Ureter (tissue), 1 donor: ENCODE measurements at regions not wholly inside any gene's neighbourhood (a gene's known extent, or its start where the extent isn't known, plus 50 kb on each side); places are given as distances from the start of the nearest gene placed in this dataset.

Experiments
- DNase-seq: peaks from one replicate; pipeline ENCODE4 v3.0.0-alpha.2; 2020; ENCODE audit warnings: low spot score
- donor health status: DM: yes; HTN: yes; CAD: no.

GRCh38 chr17:33514369-33514768 lies 221.3 kb upstream of the ASIC2 start:
- DNase-seq = no peak

GRCh38 chr17:33515974-33516373 lies 222.9 kb upstream of the ASIC2 start:
- DNase-seq = no peak

GRCh38 chr17:33516645-33517044 lies 223.6 kb upstream of the ASIC2 start:
- DNase-seq = no peak

GRCh38 chr17:33517746-33518145 lies 224.7 kb upstream of the ASIC2 start:
- DNase-seq = no peak

GRCh38 chr17:33519692-33520091 lies 226.6 kb upstream of the ASIC2 start:
- DNase-seq = no peak

GRCh38 chr17:33520426-33521330 lies 227.6 kb upstream of the ASIC2 start:
- no peak for DNase-seq

GRCh38 chr17:33521784-33522183 lies 228.7 kb upstream of the ASIC2 start:
- no peak for DNase-seq

- no peak for DNase-seq
Measured at GRCh38 chr17:33522623-33523022, 229.5 kb upstream of the ASIC2 start.

GRCh38 chr17:33523577-33523981 lies 230.5 kb upstream of the ASIC2 start:
- no peak for DNase-seq

- DNase-seq = no peak
Measured at GRCh38 chr17:33525186-33525585, 232.1 kb upstream of the ASIC2 start.

GRCh38 chr17:33526717-33527116 lies 233.6 kb upstream of the ASIC2 start:
- no peak for DNase-seq

GRCh38 chr17:33527290-33527689 lies 234.2 kb upstream of the ASIC2 start:
- no peak for DNase-seq

- no peak for DNase-seq
Measured at GRCh38 chr17:33528846-33529245, 235.8 kb upstream of the ASIC2 start.

- no peak for DNase-seq
Measured at GRCh38 chr17:33529816-33530215, 236.7 kb upstream of the ASIC2 start.

GRCh38 chr17:33531311-33531710 lies 238.2 kb upstream of the ASIC2 start:
- no peak for DNase-seq

GRCh38 chr17:33534087-33534486 lies 241.0 kb upstream of the ASIC2 start:
- no peak for DNase-seq

GRCh38 chr17:33545124-33545523 lies 252.0 kb upstream of the ASIC2 start:
- no peak for DNase-seq

GRCh38 chr17:33550261-33550660 lies 257.2 kb upstream of the ASIC2 start:
- DNase-seq = no peak

GRCh38 chr17:33551075-33551474 lies 258.0 kb upstream of the ASIC2 start:
- DNase-seq = no peak

- DNase-seq = no peak
Measured at GRCh38 chr17:33551911-33552310, 258.8 kb upstream of the ASIC2 start.

GRCh38 chr17:33560165-33560564 lies 267.1 kb upstream of the ASIC2 start:
- no peak for DNase-seq

- no peak for DNase-seq
Measured at GRCh38 chr17:33560871-33561270, 267.8 kb upstream of the ASIC2 start.

GRCh38 chr17:33561569-33562334 lies 268.7 kb upstream of the ASIC2 start:
- no peak for DNase-seq
